ENCODE measurements at regions not wholly inside any gene's neighbourhood (a gene's known extent, or its start where the extent isn't known, plus 50 kb on each side); places are given as distances from the start of the nearest gene placed in this dataset.

- Histone ChIP-seq H3K27me3 (no peaks in the 10 kb centered on the region), H3K36me3 (no peaks in the 10 kb centered on the region), H3K4me3 (no peak overlapping the region), H3K4me1 (peaks cover 0 to 3% (median 0%) of the 10 kb centered on the region in 10 experiments; a peak in 1 of 20 replicates), H3K9ac (no peak overlapping the region), H3K9me3 (replicated peaks in 1 of 11) (no peaks in the 10 kb centered on the region), H4K20me1 (no peaks in the 10 kb centered on the region), H3K27ac (no peak overlapping the region), H3K4me2 (no peak overlapping the region)
- no peak for TF ChIP-seq Cebpa-rat (IDR thresholded peaks at IDR 0.05)
Measured at GRCh38 chr9:28668158-28668557, 1094.9 kb upstream of the C9orf72 start.

GRCh38 chr9:28671000-28671399 is 1097.7 kb upstream of the C9orf72 start:
- Histone ChIP-seq H3K9ac (no peak overlapping the region), H3K4me3 (no peak overlapping the region), H3K4me2 (no peak overlapping the region), H3K36me3 (no peaks in the 10 kb centered on the region), H4K20me1 (no peaks in the 10 kb centered on the region), H3K4me1 (peaks cover 0 to 3% (median 0%) of the 10 kb centered on the region in 10 experiments; a peak in 1 of 20 replicates), H3K27me3 (no peaks in the 10 kb centered on the region), H3K27ac (no peak overlapping the region), H3K9me3 (replicated peaks in 1 of 11) (no peaks in the 10 kb centered on the region)
- no peak for TF ChIP-seq Cebpa-rat (IDR thresholded peaks at IDR 0.05)

DNA sequence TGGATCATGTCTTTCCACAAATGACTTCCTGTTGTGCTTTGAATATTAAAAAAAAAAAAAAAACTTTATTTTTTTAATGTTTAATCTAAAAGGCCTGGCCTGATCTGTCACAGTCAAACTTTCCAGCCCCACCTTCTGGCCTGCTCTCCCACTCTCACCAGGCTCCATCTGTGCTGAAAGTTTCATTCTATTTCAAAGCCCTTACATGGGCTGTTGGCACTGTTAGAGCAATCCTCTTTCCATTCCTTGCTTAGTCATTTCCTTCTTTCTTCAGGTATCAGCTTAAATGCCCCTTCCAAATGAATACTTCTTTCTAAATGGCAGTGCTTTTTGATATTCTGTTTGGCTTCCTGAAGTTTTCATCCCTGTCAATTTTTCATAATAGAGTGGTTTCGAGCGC is 1104.8 kb upstream of the C9orf72 start:
- Histone ChIP-seq H3K9me3 (replicated peaks in 1 of 11) (no peaks in the 10 kb centered on the region), H3K27ac (no peak overlapping the region), H3K4me1 (no peaks in the 10 kb centered on the region), H3K36me3 (no peaks in the 10 kb centered on the region), H4K20me1 (no peaks in the 10 kb centered on the region), H3K27me3 (no peaks in the 10 kb centered on the region), H3K4me2 (no peak overlapping the region), H3K4me3 (no peak overlapping the region), H3K9ac (no peak overlapping the region)
- no peak for TF ChIP-seq Cebpa-rat (IDR thresholded peaks at IDR 0.05)

DNA sequence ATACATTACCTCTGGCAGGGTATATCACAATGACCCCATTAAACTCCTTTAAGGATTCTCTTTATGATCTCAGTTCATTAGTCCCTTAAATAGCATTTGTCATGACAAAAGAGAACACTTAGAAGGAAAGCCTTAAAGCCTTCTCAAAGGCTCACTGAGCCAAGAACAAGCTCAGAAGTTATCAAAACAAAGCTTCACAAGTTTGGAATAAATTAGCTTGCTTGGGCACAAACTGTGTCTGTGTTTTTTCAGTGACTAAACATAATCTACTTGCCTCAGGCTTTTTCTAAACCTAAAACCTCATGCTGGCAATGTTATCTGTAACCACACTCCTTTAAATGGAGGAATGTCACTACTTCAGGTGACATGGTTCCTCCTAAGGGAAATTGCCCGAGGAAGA is 1114.9 kb upstream of the C9orf72 start:
- no peak for TF ChIP-seq Cebpa-rat (IDR thresholded peaks at IDR 0.05)
- no peak overlapping the region for H3K4me3 ChIP-seq
- H3K4me2 ChIP-seq: no peak overlapping the region
- no peaks in the 10 kb centered on the region for H4K20me1 ChIP-seq
- H3K9ac ChIP-seq: no peak overlapping the region
- H3K9me3 ChIP-seq (replicated peaks in 1 of 11): no peaks in the 10 kb centered on the region
- H3K4me1 ChIP-seq: no peaks in the 10 kb centered on the region
- no peak overlapping the region for H3K27ac ChIP-seq
- no peaks in the 10 kb centered on the region for H3K27me3 ChIP-seq
- H3K36me3 ChIP-seq: no peaks in the 10 kb centered on the region

DNA sequence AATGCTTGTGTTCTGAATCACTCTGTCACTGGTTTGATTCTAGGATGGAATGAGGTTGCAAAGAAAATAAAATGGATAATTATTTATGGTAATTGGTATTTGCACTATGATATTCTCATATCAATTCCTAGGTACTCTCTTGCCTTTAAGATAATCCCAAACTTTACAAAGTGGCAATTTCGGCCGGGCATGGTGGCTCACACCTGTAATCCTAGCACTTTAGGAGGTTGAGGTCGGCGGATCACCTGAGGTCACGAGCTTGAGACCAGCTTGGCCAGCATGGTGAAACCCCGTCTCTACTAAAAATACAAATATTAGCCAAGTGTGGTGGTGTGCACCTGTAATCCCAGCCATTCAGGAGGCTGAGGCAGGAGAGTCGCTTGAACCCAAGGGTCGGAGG is 1118.7 kb upstream of the C9orf72 start:
- no peak for TF ChIP-seq Cebpa-rat (IDR thresholded peaks at IDR 0.05)
- H3K27ac ChIP-seq: no peak overlapping the region
- no peaks in the 10 kb centered on the region for H3K27me3 ChIP-seq
- no peak overlapping the region for H3K4me2 ChIP-seq
- H3K4me3 ChIP-seq: no peak overlapping the region
- no peaks in the 10 kb centered on the region for H4K20me1 ChIP-seq
- no peaks in the 10 kb centered on the region for H3K36me3 ChIP-seq
- H3K9ac ChIP-seq: no peak overlapping the region
- H3K9me3 ChIP-seq (replicated peaks in 1 of 11): no peaks in the 10 kb centered on the region
- H3K4me1 ChIP-seq: no peaks in the 10 kb centered on the region

DNA sequence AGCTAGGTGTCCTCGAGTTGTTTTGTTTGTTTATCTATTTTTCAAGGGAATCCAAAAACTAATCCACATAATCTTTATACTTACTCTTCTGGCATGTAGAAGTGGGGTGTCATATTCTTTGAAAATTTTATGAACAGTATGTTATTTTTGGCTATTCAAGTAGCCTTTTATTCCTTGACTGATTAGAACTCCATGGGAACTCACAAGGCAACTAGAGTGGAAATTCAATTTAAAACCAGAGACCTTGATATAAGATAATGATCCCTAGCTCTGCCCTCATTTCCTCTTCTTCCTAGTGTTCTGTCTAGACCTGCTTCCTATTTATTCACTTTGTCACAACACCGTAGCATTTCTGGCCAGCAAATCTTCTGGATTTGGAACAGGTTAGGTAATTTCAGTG is 1123.7 kb upstream of the C9orf72 start:
- Histone ChIP-seq H3K4me3 (no peak overlapping the region), H3K9ac (no peak overlapping the region), H4K20me1 (no peaks in the 10 kb centered on the region), H3K4me2 (no peak overlapping the region), H3K9me3 (replicated peaks in 1 of 11) (peaks cover 15 to 30% (median 20%) of the 10 kb centered on the region in 11 experiments), H3K27me3 (no peaks in the 10 kb centered on the region), H3K36me3 (no peaks in the 10 kb centered on the region), H3K4me1 (no peaks in the 10 kb centered on the region), H3K27ac (no peak overlapping the region)
- no peak for TF ChIP-seq Cebpa-rat (IDR thresholded peaks at IDR 0.05)

GRCh38 chr9:28699632-28700031 is 1126.4 kb upstream of the C9orf72 start:
- TF ChIP-seq Cebpa-rat (IDR thresholded peaks at IDR 0.05): no peak
- no peak overlapping the region for H3K4me3 ChIP-seq

GRCh38 chr9:28707616-28708015 is 1134.3 kb upstream of the C9orf72 start:
- no peaks in the 10 kb centered on the region for H3K4me1 ChIP-seq
- TF ChIP-seq Cebpa-rat (IDR thresholded peaks at IDR 0.05): no peak
- no peak overlapping the region for H3K9ac ChIP-seq
- H3K36me3 ChIP-seq: no peaks in the 10 kb centered on the region
- no peaks in the 10 kb centered on the region for H3K27me3 ChIP-seq
- H3K4me3 ChIP-seq: no peak overlapping the region
- H4K20me1 ChIP-seq: no peaks in the 10 kb centered on the region
- no peaks in the 10 kb centered on the region for H3K9me3 ChIP-seq (replicated peaks in 1 of 11)
- H3K27ac ChIP-seq: no peak overlapping the region
- H3K4me2 ChIP-seq: no peak overlapping the region

More at GRCh38 chr9:28699632-28700031, 1126.4 kb upstream of the C9orf72 start:
- no peak overlapping the region for H3K27ac ChIP-seq
- no peaks in the 10 kb centered on the region for H3K4me1 ChIP-seq
- H4K20me1 ChIP-seq: no peaks in the 10 kb centered on the region
- H3K4me2 ChIP-seq: no peak overlapping the region
- H3K27me3 ChIP-seq: no peaks in the 10 kb centered on the region
- H3K9ac ChIP-seq: no peak overlapping the region
- no peaks in the 10 kb centered on the region for H3K36me3 ChIP-seq
- peaks cover 15 to 30% (median 20%) of the 10 kb centered on the region in 11 experiments for H3K9me3 ChIP-seq (replicated peaks in 1 of 11)

DNA sequence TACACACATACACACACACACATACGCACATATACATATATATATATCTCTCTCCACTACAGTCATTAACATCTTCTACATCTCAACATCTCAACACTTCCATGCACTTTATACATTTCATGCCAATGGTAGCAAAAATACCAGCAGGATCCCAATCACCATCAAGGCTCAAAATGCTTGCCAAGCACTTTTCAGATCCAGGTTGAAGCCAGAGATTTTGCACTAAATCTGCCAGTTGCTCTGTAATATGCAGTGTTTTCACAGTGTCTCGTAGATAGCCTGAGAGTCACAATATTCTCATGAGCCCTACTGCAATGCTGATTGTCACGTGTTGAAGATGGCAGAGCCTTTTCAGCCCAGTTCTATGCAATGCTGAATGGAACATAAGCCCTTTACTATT is 1140.9 kb upstream of the C9orf72 start:
- Histone ChIP-seq H3K9me3 (replicated peaks in 1 of 11) (no peaks in the 10 kb centered on the region), H4K20me1 (no peaks in the 10 kb centered on the region), H3K27me3 (no peaks in the 10 kb centered on the region), H3K4me3 (no peak overlapping the region), H3K36me3 (no peaks in the 10 kb centered on the region), H3K9ac (no peak overlapping the region), H3K27ac (no peak overlapping the region), H3K4me2 (no peak overlapping the region), H3K4me1 (no peaks in the 10 kb centered on the region)
- TF ChIP-seq Cebpa-rat (IDR thresholded peaks at IDR 0.05): no peak

GRCh38 chr9:28718226-28718625 is 1144.9 kb upstream of the C9orf72 start:
- Histone ChIP-seq H3K27me3 (no peaks in the 10 kb centered on the region), H3K36me3 (no peaks in the 10 kb centered on the region), H4K20me1 (no peaks in the 10 kb centered on the region), H3K4me2 (no peak overlapping the region), H3K9ac (no peak overlapping the region), H3K4me1 (no peaks in the 10 kb centered on the region), H3K9me3 (replicated peaks in 1 of 11) (no peaks in the 10 kb centered on the region), H3K4me3 (no peak overlapping the region), H3K27ac (no peak overlapping the region)
- TF ChIP-seq Cebpa-rat (IDR thresholded peaks at IDR 0.05): no peak

DNA sequence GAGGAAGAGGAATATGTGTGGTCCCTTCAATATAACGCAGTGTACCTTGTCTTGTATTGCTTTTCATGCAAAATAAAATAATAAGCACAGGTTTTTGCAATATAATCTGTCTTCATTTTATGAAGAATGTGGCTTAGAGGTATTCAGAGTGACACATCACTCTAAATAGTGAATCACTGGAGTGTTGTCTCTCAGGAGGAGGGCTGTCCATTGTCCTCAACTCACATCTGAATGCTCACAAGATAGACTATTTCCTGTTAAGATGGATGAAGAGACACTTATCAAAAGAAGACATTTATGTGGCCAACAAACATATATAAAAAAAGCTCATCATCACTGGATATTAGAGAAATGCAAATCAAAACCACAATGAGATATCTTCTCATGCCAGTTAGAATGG is 1147.5 kb upstream of the C9orf72 start:
- Histone ChIP-seq H3K9me3 (replicated peaks in 1 of 11) (no peaks in the 10 kb centered on the region), H3K36me3 (no peaks in the 10 kb centered on the region), H3K4me3 (no peak overlapping the region), H3K27ac (no peak overlapping the region), H4K20me1 (no peaks in the 10 kb centered on the region), H3K27me3 (no peaks in the 10 kb centered on the region), H3K4me2 (no peak overlapping the region), H3K9ac (no peak overlapping the region), H3K4me1 (no peaks in the 10 kb centered on the region)
- no peak for TF ChIP-seq Cebpa-rat (IDR thresholded peaks at IDR 0.05)
